GM21723 (cell line): ENCODE measurements at regions not wholly inside any gene's neighbourhood (a gene's known extent, or its start where the extent isn't known, plus 50 kb on each side); places are given as distances from the start of the nearest gene placed in this dataset.

Experiments used
- ATAC-seq: cut with Tn5 transposase; IDR thresholded peaks from one replicate; pipeline ENCODE4 v1.9.1; 2021; ENCODE audit warnings: mild to moderate bottlenecking, moderate library complexity; ENCODE audit not compliant: unreplicated experiment

DNA sequence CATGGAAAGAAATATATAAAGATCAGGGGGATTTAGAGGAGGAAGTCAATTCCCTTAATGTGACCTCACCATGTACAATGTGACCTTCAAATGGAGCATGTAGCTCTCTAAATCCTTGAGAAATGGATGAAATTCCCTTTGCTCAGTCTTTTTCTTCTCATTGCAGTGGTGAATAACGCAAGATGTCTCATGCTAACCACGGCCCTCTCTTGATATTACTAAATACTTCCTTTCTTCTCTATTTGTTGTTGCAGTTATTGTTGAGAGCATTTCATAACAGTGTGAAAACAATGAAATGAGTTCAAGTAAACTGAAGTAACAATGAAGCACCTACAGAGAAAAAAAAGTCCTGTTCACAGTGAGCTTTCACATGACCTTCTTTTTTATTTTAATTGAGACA lies 55.6 kb downstream of the ZNF281 start:
- ATAC-seq: peak; percentile 71

- no peak for ATAC-seq
These were observed 56.6 kb downstream of the ZNF281 start for GRCh38 chr1:200353232-200353631.

DNA sequence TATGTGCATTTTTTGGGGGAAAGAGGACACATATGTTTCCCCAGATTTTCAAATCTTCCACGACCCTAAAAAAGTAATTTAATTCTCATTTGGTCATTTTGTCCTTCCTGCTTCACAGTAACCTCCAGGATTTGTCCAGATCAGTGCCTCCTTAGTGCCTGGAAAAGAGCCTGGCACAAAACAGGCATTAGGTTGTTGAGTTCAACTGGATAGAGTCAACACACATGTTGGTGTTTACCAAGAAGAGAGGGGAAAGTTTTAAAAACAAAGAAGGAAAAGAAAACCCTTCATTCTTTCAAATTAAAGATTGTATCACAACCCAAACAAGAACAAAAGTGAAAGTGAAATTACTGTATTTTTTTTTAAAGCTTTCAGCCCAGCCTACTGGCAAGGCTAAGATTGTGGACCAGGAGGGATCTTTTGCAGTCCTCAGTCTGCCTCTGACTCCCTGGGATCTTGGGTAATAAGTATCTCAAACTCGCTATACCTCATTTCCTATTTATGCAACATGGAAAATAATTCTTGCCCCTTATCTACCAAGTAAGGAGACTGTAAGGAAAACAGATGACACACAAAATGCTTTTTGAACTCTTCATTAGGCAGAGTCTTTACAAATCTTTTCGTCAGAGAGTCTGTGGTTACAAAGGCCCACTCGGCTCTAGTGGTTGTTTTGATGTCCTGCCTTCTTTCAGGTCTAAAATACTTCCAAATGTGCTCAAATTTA lies 57.8 kb downstream of the ZNF281 start:
- ATAC-seq: peak; percentile 64

GRCh38 chr1:200351425-200351824 lies 58.4 kb downstream of the ZNF281 start:
- no peak for ATAC-seq

DNA sequence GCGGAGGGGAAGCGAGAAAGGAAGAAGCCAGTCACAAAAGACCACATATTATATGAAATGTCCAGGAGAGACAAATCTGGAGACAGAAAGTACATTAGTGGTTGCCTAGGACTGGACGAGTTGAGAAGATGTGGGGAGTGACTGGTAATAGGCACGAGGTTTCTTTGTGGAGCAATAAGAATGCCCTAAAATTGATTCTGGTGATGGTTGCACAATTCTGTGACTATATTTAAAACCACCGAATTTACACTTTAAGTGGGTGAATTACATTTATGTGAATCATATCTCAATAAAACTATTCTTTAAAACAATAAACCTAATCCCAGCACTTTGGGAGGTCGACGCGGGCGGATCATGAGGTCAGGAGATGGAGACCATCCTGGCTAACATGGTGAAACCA lies 63.1 kb downstream of the ZNF281 start:
- ATAC-seq: no peak

GRCh38 chr1:200345520-200345919 lies 64.3 kb downstream of the ZNF281 start:
- ATAC-seq: no peak

GRCh38 chr1:200343874-200344273 lies 66.0 kb downstream of the ZNF281 start:
- ATAC-seq: no peak

GRCh38 chr1:200342511-200343311 lies 67.1 kb downstream of the ZNF281 start:
- no peak for ATAC-seq

- ATAC-seq: no peak
These were observed 71.4 kb downstream of the ZNF281 start for GRCh38 chr1:200338451-200338850.

- ATAC-seq: no peak
These were observed 72.0 kb downstream of the ZNF281 start for GRCh38 chr1:200337831-200338230.

GRCh38 chr1:200337410-200337809 lies 72.4 kb downstream of the ZNF281 start:
- ATAC-seq: no peak

DNA sequence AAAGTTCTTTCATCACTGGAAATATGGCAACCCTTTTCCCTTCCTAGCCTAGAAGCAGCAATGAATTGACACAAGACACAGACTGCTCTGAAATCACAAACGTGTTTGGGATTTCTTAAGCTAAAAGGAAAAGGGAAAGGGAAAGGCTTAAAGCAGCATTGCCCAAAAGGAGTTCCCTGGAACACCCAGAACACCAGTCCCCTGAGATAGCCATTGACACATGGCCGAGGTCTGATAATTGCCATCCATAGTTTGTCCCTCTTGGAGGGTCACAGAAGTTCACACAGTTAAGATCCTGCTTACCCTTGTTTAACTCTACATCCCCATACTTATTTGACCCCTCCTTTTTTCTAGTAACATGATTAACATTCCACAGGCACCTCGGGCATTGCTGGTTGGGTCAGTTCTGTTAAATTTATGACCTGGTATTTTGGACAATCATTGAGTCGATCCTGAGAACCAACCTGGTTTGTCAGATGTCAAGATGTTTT lies 72.9 kb downstream of the ZNF281 start:
- ATAC-seq: no peak

GRCh38 chr1:200336101-200336845 lies 73.6 kb downstream of the ZNF281 start:
- ATAC-seq: no peak

DNA sequence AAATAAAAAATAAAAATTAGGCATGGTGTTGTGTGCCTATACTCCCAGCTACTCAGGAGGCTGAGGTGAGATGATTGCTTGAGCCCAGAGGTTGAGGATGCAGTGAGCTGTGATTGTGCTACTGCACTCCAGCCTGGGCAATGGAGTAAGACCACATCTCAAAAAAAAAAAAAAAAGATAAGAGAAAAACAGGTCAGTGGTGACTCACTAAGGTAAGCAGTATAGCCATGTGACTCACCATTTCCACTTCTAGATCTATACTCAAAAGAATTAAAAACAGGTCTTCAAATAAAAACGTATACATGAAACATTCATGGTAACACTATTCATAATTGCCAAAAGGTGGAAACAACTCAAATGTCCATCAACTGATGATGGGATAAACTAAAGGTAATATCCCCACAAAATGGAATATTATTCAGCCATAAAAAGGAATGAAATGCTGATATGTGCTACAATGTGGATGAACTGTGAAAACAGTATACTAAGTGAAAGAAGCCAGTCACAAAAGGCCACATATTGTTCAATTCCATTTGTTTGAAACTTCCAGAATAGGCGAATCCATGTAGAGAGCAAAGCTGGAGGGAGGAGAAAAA lies 75.1 kb downstream of the ZNF281 start:
- ATAC-seq: no peak

GRCh38 chr1:200333329-200333728 lies 76.5 kb downstream of the ZNF281 start:
- no peak for ATAC-seq

DNA sequence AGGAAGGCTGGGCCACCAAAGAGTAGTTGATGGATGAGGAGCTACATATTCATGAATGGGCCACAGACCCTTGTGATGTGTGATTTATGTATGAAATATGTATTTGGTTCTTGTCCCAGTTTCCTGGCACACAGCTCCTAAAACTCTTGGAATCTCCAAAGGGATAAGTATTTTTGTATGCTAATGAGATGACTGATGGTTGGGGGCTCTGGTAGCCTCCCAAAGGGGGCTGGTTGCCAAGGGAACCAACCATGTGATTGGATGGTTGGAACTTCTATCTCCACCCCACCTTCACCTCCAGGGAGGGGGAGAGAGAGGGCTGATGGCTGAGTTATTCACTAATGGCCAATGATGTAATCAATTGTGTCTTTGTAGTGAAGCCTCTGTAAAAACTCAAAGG lies 77.1 kb downstream of the ZNF281 start:
- no peak for ATAC-seq

DNA sequence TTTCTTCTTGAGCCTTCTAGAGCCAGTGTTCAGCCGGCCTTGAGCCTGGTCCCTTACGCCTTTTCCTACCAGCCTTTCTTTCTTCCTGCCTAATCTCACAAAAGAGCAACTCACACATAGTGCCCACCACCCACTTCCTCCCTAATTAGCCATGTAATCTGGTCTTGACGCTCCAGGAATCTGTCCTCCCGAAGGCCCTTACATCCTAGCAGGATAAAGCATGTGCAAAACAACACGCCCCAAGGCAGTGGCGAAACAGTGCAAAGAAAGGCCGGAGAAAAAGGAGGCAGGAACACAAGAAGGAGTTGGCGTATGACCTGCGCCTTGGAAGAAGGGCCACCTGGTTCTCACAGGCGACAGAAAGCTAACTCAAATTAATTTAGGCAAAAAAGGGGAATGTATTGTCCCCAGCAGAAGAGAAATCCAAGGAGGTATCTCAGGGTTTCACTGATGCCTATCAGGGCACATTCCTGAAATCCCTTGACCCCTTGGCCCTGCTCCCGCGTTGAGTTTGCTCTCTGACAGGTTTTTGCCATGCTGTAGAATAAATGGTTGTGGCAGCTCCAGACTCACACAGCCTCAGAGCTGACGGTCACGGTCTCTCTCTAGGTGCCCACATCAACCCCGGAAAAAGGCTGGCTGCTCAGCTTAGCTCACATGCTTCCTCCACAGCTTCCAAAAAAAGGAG lies 79.0 kb downstream of the ZNF281 start:
- no peak for ATAC-seq

DNA sequence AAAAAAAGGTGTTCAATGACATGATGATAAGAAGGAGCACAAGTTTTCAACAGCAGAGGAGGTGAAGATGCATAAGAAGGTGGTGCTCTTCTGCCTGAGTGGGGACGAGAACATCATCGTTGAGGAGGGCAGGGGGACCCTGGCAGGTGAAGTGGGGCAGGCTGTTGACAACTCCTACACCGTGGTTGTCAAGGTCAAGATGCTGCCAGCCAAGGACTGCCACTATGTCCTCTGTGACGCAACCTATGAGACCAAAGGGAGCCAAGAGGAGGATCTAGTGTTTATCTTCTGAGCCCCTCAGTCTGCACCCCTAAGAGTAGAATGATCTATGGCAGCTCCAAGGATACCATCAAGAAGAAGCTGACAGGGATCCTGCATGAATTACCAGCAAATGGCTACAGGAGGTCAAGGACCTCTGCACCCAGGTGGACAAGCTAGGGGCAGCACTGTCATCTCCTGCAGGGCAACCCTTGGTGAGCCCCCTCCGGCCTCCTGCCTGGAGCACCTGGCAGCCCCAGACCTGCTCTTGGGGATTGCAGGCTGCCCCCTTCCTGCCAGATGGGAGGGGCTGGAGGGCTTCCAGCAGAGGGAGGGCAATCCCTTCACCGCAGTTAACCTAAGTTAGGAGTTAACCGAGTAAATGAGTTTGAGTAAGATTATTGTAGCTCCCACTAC lies 80.5 kb downstream of the ZNF281 start:
- no peak for ATAC-seq

DNA sequence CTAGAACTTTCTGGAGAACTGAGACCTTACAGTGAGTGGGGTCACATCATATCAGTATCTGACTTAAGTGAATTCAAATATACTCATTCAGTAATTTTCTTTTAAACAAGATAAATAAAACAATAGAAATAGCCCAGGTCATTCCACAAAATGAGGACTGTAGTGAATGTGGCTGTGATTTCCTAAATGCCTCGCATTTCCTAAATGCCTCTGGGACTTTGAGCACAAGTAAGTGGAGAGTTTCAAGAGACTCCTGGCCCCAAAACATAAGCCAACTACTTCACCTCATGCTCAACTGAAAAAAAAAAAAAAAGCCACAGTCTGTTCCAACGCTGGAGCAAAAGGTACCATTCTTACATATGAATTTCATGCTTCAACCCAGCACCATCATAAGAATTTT lies 81.5 kb downstream of the ZNF281 start:
- no peak for ATAC-seq

DNA sequence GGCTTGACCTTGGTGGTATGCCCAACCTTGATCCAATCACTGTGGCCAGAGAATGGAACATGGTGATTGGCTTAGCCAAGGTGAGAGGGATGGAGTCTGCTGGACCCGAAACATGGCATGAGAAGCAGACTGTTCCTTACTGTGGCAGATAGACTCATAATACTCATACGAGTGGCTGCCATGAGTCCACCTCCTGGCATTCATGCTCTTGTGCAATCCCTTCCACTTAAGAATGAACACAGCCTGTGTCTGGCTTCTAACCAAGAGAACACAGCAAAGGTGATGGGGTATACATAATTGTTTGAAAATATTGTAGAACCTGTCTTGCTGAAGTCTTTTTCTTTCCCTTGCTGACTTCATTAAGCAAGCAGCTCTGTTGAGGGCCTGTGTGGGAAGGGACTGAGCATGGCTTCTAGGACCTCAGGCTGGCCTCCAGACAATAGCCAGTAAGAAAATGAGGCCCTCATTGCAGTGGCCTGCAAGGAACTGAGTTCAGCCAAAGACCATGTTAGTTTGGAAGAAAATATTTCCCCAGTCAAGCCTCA lies 85.9 kb downstream of the ZNF281 start:
- ATAC-seq: no peak
